ENCODE measurements at regions not wholly inside any gene's neighbourhood (a gene's known extent, or its start where the extent isn't known, plus 50 kb on each side); places are given as distances from the start of the nearest gene placed in this dataset.

- Histone ChIP-seq H3K79me2 (ENCODE audit: control insufficient read depth, insufficient read depth, low read length) (no peaks in the 10 kb centered on the region), H3K27me3 (ENCODE audit: control insufficient read depth, insufficient read depth, low read length) (no peaks in the 10 kb centered on the region), H3K4me1 (ENCODE audit: control insufficient read depth, extremely low read depth, insufficient read depth, low read length) (no peaks in the 10 kb centered on the region), H3K9ac (ENCODE audit: insufficient read depth, low read length) (no peak overlapping the region), H3K4me3 (replicated peaks in 1 of 4; ENCODE audit: control extremely low read depth in 1 of 4, insufficient read depth in 1 of 4, low read depth in 3 of 4, low read length in 4 of 4) (no peak overlapping the region), H3K27ac (ENCODE audit: insufficient read depth, low read length) (no peak overlapping the region), H3K4me2 (ENCODE audit: extremely low read depth, insufficient read depth, low read length) (no peak overlapping the region), H3K9me3 (ENCODE audit: control insufficient read depth, insufficient read depth, low read depth, low read length) (no peaks in the 10 kb centered on the region), H2AFZ (ENCODE audit: low read length) (no peak overlapping the region), H3K36me3 (ENCODE audit: control insufficient read depth, insufficient read depth, low read length) (no peaks in the 10 kb centered on the region), H4K20me1 (ENCODE audit: control insufficient read depth, extremely low read depth, insufficient read depth, low read length) (no peaks in the 10 kb centered on the region)
- DNase-seq (ENCODE audit: low read depth in 2 of 2) = no peak
- TF ChIP-seq CTCF (conservative IDR thresholded peaks at IDR 0.05 in 1 of 2, IDR thresholded peaks at IDR 0.05 in 1 of 2; ENCODE audit: low read depth in 1 of 2, low read length in 2 of 2) (no peak), EZH2 (IDR thresholded peaks at IDR 0.05; ENCODE audit: low read length, missing control alignments) (no peak)
Observed at GRCh38 chr3:189404797-189405484, 226.2 kb upstream of the TP63 start.

GRCh38 chr3:189406148-189406547 lies 225.0 kb upstream of the TP63 start:
- Histone ChIP-seq H4K20me1 (ENCODE audit: control insufficient read depth, extremely low read depth, insufficient read depth, low read length) (no peaks in the 10 kb centered on the region), H3K36me3 (ENCODE audit: control insufficient read depth, insufficient read depth, low read length) (no peaks in the 10 kb centered on the region), H3K79me2 (ENCODE audit: control insufficient read depth, insufficient read depth, low read length) (no peaks in the 10 kb centered on the region), H3K27ac (ENCODE audit: insufficient read depth, low read length) (no peak overlapping the region), H3K4me1 (ENCODE audit: control insufficient read depth, extremely low read depth, insufficient read depth, low read length) (no peaks in the 10 kb centered on the region), H3K9ac (ENCODE audit: insufficient read depth, low read length) (no peak overlapping the region), H3K4me2 (ENCODE audit: extremely low read depth, insufficient read depth, low read length) (no peak overlapping the region), H2AFZ (ENCODE audit: low read length) (no peak overlapping the region), H3K4me3 (replicated peaks in 1 of 4; ENCODE audit: control extremely low read depth in 1 of 4, insufficient read depth in 1 of 4, low read depth in 3 of 4, low read length in 4 of 4) (no peak overlapping the region), H3K9me3 (ENCODE audit: control insufficient read depth, insufficient read depth, low read depth, low read length) (no peaks in the 10 kb centered on the region), H3K27me3 (ENCODE audit: control insufficient read depth, insufficient read depth, low read length) (no peaks in the 10 kb centered on the region)
- no peak for DNase-seq (ENCODE audit: low read depth in 2 of 2)
- no peak for TF ChIP-seq EZH2 (IDR thresholded peaks at IDR 0.05; ENCODE audit: low read length, missing control alignments)
- TF ChIP-seq CTCF (conservative IDR thresholded peaks at IDR 0.05 in 1 of 2, IDR thresholded peaks at IDR 0.05 in 1 of 2; ENCODE audit: low read depth in 1 of 2, low read length in 2 of 2) = no peak

DNA sequence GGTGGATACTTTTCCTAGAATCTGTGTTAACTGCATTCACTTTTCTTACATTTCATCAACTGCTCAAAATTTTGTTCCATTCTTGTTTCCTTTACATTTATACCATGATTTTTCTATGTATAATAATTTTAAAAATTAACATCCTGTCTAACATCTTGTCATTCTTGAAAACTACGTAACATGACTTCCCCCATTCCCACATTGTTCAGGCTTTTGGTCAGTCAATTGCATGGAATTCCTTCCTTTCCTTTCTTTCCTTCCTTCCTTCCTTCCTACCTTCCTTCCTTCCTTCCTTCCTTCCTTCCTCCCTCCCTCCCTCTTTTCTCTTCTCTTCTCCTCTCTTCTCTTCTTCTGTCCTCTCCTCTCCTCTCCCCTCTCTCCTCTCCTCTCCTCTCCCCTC lies 220.7 kb upstream of the TP63 start:
- H2AFZ ChIP-seq (ENCODE audit: low read length) = no peak overlapping the region
- H3K4me3 ChIP-seq (replicated peaks in 1 of 4; ENCODE audit: control extremely low read depth in 1 of 4, insufficient read depth in 1 of 4, low read depth in 3 of 4, low read length in 4 of 4) = no peak overlapping the region
- no peak for DNase-seq (ENCODE audit: low read depth in 2 of 2)
- H4K20me1 ChIP-seq (ENCODE audit: control insufficient read depth, extremely low read depth, insufficient read depth, low read length) = no peaks in the 10 kb centered on the region
- no peak overlapping the region for H3K9ac ChIP-seq (ENCODE audit: insufficient read depth, low read length)
- H3K79me2 ChIP-seq (ENCODE audit: control insufficient read depth, insufficient read depth, low read length) = no peaks in the 10 kb centered on the region
- H3K27ac ChIP-seq (ENCODE audit: insufficient read depth, low read length) = no peak overlapping the region
- no peak for TF ChIP-seq EZH2 (IDR thresholded peaks at IDR 0.05; ENCODE audit: low read length, missing control alignments)
- TF ChIP-seq CTCF (conservative IDR thresholded peaks at IDR 0.05 in 1 of 2, IDR thresholded peaks at IDR 0.05 in 1 of 2; ENCODE audit: low read depth in 1 of 2, low read length in 2 of 2) = no peak
- no peaks in the 10 kb centered on the region for H3K36me3 ChIP-seq (ENCODE audit: control insufficient read depth, insufficient read depth, low read length)
- H3K9me3 ChIP-seq (ENCODE audit: control insufficient read depth, insufficient read depth, low read depth, low read length) = no peaks in the 10 kb centered on the region
- no peaks in the 10 kb centered on the region for H3K4me1 ChIP-seq (ENCODE audit: control insufficient read depth, extremely low read depth, insufficient read depth, low read length)
- H3K4me2 ChIP-seq (ENCODE audit: extremely low read depth, insufficient read depth, low read length) = no peak overlapping the region
- no peaks in the 10 kb centered on the region for H3K27me3 ChIP-seq (ENCODE audit: control insufficient read depth, insufficient read depth, low read length)
